ENCODE measurements at regions not wholly inside any gene's neighbourhood (a gene's known extent, or its start where the extent isn't known, plus 50 kb on each side); places are given as distances from the start of the nearest gene placed in this dataset.

GRCh38 chr5:118565335-118565971, 422.9 kb downstream of the DTWD2 start:
- H3K9ac ChIP-seq = no peak overlapping the region
- no peak overlapping the region for H3K4me3 ChIP-seq (IDR thresholded peaks at IDR 0.05; ENCODE audit: insufficient read depth, low read depth, low read length)
- H2AFZ ChIP-seq (ENCODE audit: low read depth) = no peak overlapping the region
- H4K20me1 ChIP-seq (ENCODE audit: insufficient read depth) = no peaks in the 10 kb centered on the region
- TF ChIP-seq, protein P1, sequence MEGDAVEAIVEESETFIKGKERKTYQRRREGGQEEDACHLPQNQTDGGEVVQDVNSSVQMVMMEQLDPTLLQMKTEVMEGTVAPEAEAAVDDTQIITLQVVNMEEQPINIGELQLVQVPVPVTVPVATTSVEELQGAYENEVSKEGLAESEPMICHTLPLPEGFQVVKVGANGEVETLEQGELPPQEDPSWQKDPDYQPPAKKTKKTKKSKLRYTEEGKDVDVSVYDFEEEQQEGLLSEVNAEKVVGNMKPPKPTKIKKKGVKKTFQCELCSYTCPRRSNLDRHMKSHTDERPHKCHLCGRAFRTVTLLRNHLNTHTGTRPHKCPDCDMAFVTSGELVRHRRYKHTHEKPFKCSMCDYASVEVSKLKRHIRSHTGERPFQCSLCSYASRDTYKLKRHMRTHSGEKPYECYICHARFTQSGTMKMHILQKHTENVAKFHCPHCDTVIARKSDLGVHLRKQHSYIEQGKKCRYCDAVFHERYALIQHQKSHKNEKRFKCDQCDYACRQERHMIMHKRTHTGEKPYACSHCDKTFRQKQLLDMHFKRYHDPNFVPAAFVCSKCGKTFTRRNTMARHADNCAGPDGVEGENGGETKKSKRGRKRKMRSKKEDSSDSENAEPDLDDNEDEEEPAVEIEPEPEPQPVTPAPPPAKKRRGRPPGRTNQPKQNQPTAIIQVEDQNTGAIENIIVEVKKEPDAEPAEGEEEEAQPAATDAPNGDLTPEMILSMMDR (conservative IDR thresholded peaks at IDR 0.05; ENCODE audit: low read depth, low read length) = no peak
- H3K79me2 ChIP-seq (ENCODE audit: insufficient read depth, low read depth) = no peaks in the 10 kb centered on the region
- H3K27ac ChIP-seq = no peak overlapping the region
- no peaks in the 10 kb centered on the region for H3K4me1 ChIP-seq (ENCODE audit: low read depth, poor library complexity, severe bottlenecking)
- H3K36me3 ChIP-seq (ENCODE audit: insufficient read depth) = no peaks in the 10 kb centered on the region
- H3K4me2 ChIP-seq = no peak overlapping the region
- no peaks in the 10 kb centered on the region for H3K27me3 ChIP-seq (ENCODE audit: insufficient read depth, low read depth)

DNA sequence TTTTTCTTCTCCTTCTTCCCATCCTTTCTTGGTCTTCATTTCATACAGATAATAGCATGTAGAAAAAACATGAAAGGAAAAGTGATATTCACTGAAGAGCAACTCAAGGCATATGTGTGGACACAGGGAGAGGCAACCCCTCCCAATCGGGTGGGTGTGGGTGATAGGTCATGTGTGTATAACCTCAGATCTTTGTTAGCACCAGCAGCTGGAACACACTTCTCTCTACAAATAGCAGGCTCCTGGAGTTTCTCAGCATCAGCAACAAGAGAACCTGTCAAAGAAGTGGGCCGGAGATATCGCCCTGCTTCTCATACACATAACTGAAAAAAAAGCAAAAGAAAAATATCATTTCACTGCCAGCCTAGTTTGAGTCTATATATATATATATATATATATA, 426.4 kb downstream of the DTWD2 start:
- Histone ChIP-seq H3K27ac (no peak overlapping the region), H3K36me3 (ENCODE audit: insufficient read depth) (no peaks in the 10 kb centered on the region)

DNA sequence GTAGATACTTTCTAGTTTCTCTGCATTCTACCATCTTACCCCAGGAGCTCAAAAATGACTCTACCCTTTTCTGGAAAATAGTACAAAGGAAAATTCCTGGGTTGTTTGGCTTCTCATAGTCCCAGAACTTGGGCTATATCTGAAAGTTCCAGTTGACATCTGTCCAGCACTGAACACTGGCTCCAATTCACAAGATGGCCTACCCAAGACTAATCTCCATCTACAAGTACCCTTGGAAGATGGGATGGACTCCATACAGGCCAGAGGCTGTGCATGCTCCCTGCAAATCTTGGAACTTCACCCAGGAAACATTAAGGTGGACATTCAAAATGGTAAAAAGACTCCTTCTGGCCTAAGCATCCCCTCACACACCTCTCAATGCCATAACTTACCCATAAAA, 427.1 kb downstream of the DTWD2 start:
- H3K36me3 ChIP-seq (ENCODE audit: insufficient read depth) = no peaks in the 10 kb centered on the region
- no peak overlapping the region for H3K9ac ChIP-seq
- no peak overlapping the region for H3K27ac ChIP-seq
- no peak overlapping the region for H3K4me2 ChIP-seq
- no peaks in the 10 kb centered on the region for H3K4me1 ChIP-seq (ENCODE audit: low read depth, poor library complexity, severe bottlenecking)
- TF ChIP-seq, protein P1 (conservative IDR thresholded peaks at IDR 0.05; ENCODE audit: low read depth, low read length) = no peak
- H4K20me1 ChIP-seq (ENCODE audit: insufficient read depth) = no peaks in the 10 kb centered on the region
- H3K4me3 ChIP-seq (IDR thresholded peaks at IDR 0.05; ENCODE audit: insufficient read depth, low read depth, low read length) = no peak overlapping the region
- H2AFZ ChIP-seq (ENCODE audit: low read depth) = no peak overlapping the region
- no peaks in the 10 kb centered on the region for H3K27me3 ChIP-seq (ENCODE audit: insufficient read depth, low read depth)
- H3K79me2 ChIP-seq (ENCODE audit: insufficient read depth, low read depth) = no peaks in the 10 kb centered on the region

More for the DNA sequence above, 426.4 kb downstream of the DTWD2 start:
- Histone ChIP-seq H3K4me1 (ENCODE audit: low read depth, poor library complexity, severe bottlenecking) (no peaks in the 10 kb centered on the region), H4K20me1 (ENCODE audit: insufficient read depth) (no peaks in the 10 kb centered on the region), H3K4me2 (no peak overlapping the region), H3K27me3 (ENCODE audit: insufficient read depth, low read depth) (no peaks in the 10 kb centered on the region), H2AFZ (ENCODE audit: low read depth) (no peak overlapping the region), H3K4me3 (IDR thresholded peaks at IDR 0.05; ENCODE audit: insufficient read depth, low read depth, low read length) (no peak overlapping the region), H3K9ac (no peak overlapping the region), H3K79me2 (ENCODE audit: insufficient read depth, low read depth) (no peaks in the 10 kb centered on the region)
- TF ChIP-seq, protein P1 (conservative IDR thresholded peaks at IDR 0.05; ENCODE audit: low read depth, low read length) = no peak

GRCh38 chr5:118558871-118559270, 429.5 kb downstream of the DTWD2 start:
- Histone ChIP-seq H3K36me3 (ENCODE audit: insufficient read depth) (no peaks in the 10 kb centered on the region), H3K79me2 (ENCODE audit: insufficient read depth, low read depth) (no peaks in the 10 kb centered on the region), H4K20me1 (ENCODE audit: insufficient read depth) (no peaks in the 10 kb centered on the region), H3K27ac (no peak overlapping the region), H3K4me3 (IDR thresholded peaks at IDR 0.05; ENCODE audit: insufficient read depth, low read depth, low read length) (no peak overlapping the region), H3K4me1 (ENCODE audit: low read depth, poor library complexity, severe bottlenecking) (no peaks in the 10 kb centered on the region), H3K4me2 (no peak overlapping the region), H3K9ac (no peak overlapping the region), H2AFZ (ENCODE audit: low read depth) (no peak overlapping the region), H3K27me3 (ENCODE audit: insufficient read depth, low read depth) (no peaks in the 10 kb centered on the region)
- TF ChIP-seq, protein P1 (conservative IDR thresholded peaks at IDR 0.05; ENCODE audit: low read depth, low read length) = no peak

Data from KMS-11 (cell line).